ENCODE measurements at regions not wholly inside any gene's neighbourhood (a gene's known extent, or its start where the extent isn't known, plus 50 kb on each side); places are given as distances from the start of the nearest gene placed in this dataset.
"Not testable (repeated sequence)": the region's sequence is repeated elsewhere in the genome, so short reads cannot be mapped to it uniquely, and the experiment has no call there.

DNA sequence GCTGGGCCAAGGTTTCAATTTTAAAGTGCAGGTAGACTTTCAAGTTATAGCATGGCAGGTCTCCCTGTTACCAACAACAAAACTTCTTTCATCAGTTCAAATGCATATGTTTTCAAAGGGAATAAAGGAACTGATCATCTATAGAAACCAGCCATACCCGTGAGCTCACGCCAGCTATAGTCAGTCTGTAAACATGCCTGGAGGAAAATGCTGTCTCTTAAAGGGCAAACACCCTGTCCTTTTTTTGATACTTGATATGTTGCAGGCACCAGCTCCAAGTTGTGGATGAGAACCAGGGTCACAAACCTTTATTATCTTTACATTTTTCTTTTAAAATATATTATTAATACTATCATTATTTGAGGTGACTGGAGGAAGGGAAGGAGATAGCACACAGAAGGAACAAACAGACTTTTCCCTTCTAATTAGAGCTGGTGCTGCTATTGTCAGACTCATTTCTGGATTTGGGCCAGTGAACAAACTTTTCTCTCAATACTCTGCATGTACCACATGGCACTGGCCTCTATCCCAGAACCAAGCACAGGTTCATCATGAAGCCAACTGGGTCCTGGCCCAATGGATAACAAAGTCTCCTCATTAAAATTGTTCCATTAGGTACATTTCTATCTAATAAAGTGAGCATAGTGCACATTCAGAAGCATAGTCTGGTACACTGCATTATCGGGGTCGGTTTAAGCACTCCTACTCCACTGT, 1102.4 kb downstream of the SORCS3 start:
- TF ChIP-seq, protein P1, sequence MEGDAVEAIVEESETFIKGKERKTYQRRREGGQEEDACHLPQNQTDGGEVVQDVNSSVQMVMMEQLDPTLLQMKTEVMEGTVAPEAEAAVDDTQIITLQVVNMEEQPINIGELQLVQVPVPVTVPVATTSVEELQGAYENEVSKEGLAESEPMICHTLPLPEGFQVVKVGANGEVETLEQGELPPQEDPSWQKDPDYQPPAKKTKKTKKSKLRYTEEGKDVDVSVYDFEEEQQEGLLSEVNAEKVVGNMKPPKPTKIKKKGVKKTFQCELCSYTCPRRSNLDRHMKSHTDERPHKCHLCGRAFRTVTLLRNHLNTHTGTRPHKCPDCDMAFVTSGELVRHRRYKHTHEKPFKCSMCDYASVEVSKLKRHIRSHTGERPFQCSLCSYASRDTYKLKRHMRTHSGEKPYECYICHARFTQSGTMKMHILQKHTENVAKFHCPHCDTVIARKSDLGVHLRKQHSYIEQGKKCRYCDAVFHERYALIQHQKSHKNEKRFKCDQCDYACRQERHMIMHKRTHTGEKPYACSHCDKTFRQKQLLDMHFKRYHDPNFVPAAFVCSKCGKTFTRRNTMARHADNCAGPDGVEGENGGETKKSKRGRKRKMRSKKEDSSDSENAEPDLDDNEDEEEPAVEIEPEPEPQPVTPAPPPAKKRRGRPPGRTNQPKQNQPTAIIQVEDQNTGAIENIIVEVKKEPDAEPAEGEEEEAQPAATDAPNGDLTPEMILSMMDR (IDR thresholded peaks at IDR 0.05; ENCODE audit: low read length, missing control alignments) = no peak
- DNase-seq (ENCODE audit: low read depth) = no peak
- no peak overlapping the region for H3K4me3 ChIP-seq (replicated peaks; ENCODE audit: low read depth, low read length)

GRCh38 chr10:105742923-105743322, 1101.8 kb downstream of the SORCS3 start:
- DNase-seq (ENCODE audit: low read depth) = no peak
- TF ChIP-seq, protein P1 (IDR thresholded peaks at IDR 0.05; ENCODE audit: low read length, missing control alignments) = no peak
- no peak overlapping the region for H3K4me3 ChIP-seq (replicated peaks; ENCODE audit: low read depth, low read length)

DNA sequence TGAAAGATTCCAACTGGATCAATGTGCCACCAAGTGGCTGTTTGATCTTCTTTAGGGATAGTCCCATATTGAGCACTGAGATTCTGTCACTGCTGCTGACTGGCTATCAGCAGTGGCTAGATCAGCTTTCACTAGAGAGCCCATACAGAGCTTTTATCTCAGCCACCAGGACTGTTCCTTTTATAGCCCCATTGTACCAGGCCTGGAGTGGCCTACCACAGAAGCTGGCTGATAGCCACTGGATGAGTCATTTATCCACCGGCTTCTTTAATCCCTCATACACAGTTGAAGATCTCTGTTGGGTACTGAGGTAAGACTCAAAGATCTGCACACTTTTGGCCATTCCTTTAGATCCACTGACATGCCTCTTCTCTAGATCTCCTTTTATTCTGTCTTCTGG, 1101.1 kb downstream of the SORCS3 start:
- no peak overlapping the region for H3K4me3 ChIP-seq (replicated peaks; ENCODE audit: low read depth, low read length)
- TF ChIP-seq, protein P1 (IDR thresholded peaks at IDR 0.05; ENCODE audit: low read length, missing control alignments) = no peak
- no peak for DNase-seq (ENCODE audit: low read depth)

GRCh38 chr10:105734479-105734878, 1093.4 kb downstream of the SORCS3 start:
- no peak overlapping the region for H3K4me3 ChIP-seq (replicated peaks; ENCODE audit: low read depth, low read length)
- no peak for DNase-seq (ENCODE audit: low read depth)
- TF ChIP-seq, protein P1 (IDR thresholded peaks at IDR 0.05; ENCODE audit: low read length, missing control alignments) = no peak

GRCh38 chr10:105733924-105734323, 1092.8 kb downstream of the SORCS3 start:
- TF ChIP-seq, protein P1 (IDR thresholded peaks at IDR 0.05; ENCODE audit: low read length, missing control alignments) = no peak
- H3K4me3 ChIP-seq (replicated peaks; ENCODE audit: low read depth, low read length) = no peak overlapping the region
- DNase-seq (ENCODE audit: low read depth) = no peak

GRCh38 chr10:105729428-105729827, 1088.3 kb downstream of the SORCS3 start:
- DNase-seq (ENCODE audit: low read depth) = no peak
- TF ChIP-seq, protein P1 (IDR thresholded peaks at IDR 0.05; ENCODE audit: low read length, missing control alignments) = no peak
- H3K4me3 ChIP-seq (replicated peaks; ENCODE audit: low read depth, low read length) = no peak overlapping the region

DNA sequence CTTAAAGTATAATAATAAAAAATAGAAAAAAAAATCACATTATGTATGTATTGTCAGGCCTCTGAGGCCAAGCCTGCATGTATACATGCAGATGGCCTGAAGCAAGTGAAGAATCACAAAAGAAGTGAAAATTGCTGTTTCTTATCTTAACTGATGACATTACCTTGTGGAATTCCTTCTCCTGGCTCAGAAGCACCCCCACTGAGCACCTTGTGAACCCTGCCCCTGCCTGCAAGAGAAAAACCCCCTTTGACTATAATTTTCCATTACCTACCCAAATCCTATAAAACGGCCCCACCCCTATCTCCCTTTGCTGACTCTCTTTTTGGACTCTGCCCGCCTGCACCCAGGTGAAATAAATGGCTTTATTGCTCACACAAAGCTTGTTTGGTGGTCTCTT, 1086.5 kb downstream of the SORCS3 start:
- DNase-seq (ENCODE audit: low read depth); H3K4me3 ChIP-seq (replicated peaks; ENCODE audit: low read depth, low read length): not testable (repeated sequence)
